UCSD-AML1 (cell line): ENCODE measurements at regions not wholly inside any gene's neighbourhood (a gene's known extent, or its start where the extent isn't known, plus 50 kb on each side); places are given as distances from the start of the nearest gene placed in this dataset.

Source experiments
- DNase-seq: peaks from one replicate; lab custom pipeline; 2025; ENCODE audit not compliant: unreplicated experiment; lab: John Stamatoyannopoulos, UW

- no peak for DNase-seq
Measured at GRCh38 chr3:23663661-23664186, 142.0 kb upstream of the UBE2E1 start.

GRCh38 chr3:23664459-23664858 lies 141.3 kb upstream of the UBE2E1 start:
- DNase-seq: no peak

- DNase-seq: no peak
Measured at GRCh38 chr3:23665741-23666140, 140.0 kb upstream of the UBE2E1 start.

- DNase-seq: no peak
Measured at GRCh38 chr3:23666818-23667217, 138.9 kb upstream of the UBE2E1 start.

DNA sequence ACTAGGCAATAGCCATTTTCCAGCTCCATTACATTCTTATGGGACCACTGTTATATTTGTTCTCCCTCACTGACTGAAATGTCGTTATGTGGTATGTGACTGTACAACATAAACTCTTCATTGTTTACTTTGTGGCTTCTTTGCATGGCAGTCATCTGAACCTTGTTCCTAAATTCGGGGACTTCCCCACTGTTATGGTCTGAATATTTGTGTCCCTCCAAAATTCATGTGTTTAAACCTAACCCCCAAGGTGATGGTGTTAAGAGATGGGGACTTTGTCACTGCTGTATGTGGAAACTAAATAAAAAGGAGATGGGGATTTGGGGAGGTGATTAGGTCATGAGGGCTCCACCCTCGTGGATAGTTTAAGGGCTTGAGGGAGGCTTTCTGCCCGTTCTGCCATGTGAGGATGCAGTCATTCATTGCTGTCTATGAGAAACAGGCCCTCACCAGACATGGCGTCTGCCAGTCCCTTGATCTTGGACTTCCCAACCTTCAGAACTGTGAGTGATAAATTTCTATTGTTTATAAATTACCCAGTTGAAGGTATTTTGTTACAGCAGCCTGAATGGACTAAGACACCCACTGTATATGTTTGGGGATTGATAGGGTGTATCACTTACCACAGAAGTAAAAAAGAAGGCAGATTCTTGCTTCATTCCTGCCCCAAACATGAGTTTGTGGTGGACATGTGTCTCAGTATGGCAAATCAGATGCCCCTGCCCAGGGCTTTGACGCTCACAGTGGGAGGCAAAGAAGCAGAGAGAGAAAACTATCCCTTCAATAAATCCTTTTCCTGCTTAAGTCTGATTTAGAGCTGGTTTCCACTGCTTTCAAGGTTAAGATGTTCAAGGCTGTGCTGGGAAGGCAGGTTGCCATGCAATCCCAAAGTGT lies 138.0 kb upstream of the UBE2E1 start:
- no peak for DNase-seq

GRCh38 chr3:23668430-23668904 lies 137.3 kb upstream of the UBE2E1 start:
- no peak for DNase-seq

GRCh38 chr3:23669541-23670255 lies 136.1 kb upstream of the UBE2E1 start:
- no peak for DNase-seq

DNA sequence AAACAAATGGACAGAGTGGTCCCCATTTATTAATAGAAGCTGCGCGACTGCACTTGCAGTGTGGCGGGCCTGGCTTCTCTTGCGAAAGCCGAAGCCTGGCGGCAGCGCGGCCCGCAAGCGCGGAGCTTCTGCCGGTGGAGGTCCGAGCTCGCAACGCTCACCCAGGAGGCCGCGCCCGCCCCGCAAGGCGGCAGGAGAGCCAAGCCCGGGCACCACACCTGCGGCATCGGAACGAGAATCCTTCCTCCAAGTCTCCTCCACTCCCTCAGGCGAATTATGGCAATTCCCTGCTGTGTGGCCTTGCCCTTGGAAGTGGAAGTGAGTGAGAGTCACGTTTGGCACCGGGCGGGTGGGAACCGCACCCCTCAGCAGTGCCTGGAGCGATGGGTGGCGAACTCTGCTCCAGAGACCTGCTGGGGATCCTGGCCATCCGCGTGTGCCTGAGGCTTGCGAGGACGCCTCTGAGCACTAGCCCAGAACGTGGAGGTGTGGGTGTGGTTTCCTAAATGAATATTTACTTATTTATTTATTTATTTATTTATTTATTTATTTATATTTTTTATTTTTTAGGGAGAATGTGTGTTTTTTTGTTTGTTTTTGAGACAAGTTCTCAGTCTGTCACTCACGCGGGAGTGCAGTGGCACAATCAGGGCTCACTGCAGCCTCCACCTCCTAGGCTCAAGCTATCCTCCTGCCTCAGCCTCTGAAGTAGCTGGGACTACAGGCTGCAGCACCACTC lies 133.7 kb upstream of the UBE2E1 start:
- no peak for DNase-seq

GRCh38 chr3:23672628-23673027 lies 133.1 kb upstream of the UBE2E1 start:
- DNase-seq: no peak

DNA sequence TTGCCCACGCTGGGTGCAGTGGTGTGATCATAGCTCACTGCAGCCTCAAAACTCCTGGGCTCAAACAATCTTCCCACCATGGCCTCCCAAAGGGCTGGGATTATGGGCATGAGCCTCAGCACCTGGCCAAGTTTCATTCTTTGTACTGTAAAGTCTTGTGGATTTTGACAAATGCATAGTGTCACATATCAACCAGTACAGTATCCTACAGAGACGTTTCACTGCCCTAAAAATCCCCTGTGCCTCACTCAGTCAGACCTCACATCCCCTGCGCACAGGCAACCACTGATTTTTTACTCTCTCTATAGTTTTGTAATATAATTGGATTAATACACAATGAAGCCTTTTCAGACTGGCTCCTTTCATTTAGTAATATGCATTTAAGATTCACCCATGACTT lies 130.7 kb upstream of the UBE2E1 start:
- DNase-seq: no peak

GRCh38 chr3:23676093-23676492 lies 129.7 kb upstream of the UBE2E1 start:
- DNase-seq: no peak

DNA sequence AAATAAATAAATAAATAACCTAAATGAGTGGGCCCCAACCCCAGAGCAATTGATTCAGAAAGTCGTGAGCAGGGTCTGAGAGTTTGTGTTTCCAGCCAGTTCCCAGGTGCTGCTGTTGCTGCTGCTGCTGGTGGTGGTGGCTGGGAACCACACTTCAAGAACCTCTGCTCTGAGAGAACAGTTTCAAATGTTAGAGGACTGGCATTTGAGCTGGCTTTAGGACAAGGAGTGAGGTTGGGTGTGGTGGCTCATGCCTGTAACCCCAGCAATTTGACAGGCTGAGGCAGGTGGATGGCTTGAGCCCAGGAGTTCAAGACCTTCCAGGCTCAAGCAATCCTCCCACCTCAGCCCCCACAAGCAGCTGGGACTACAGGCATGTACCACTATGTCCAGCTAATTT lies 123.1 kb upstream of the UBE2E1 start:
- DNase-seq: no peak

- DNase-seq: no peak
Measured at GRCh38 chr3:23685541-23686258, 120.1 kb upstream of the UBE2E1 start.

DNA sequence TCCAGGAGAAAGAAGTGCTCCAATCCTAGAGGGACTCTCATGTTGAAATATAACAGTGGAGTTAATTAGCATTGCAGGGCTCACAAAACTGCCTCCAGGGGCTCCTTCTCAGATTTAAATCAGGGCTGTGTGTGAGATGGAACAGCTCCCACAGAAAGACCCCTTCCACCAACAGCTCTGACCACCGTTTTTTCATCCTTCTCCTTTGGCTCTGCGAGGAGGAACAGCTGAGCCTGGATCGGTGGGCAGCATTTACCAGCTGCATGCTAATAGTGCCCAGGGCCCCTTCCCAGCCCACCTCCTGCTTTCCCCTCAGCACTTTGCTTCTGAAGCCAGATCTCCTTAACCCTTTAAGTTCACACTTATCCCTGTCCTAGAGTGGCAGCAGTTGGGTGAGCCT lies 119.2 kb upstream of the UBE2E1 start:
- DNase-seq: no peak

DNA sequence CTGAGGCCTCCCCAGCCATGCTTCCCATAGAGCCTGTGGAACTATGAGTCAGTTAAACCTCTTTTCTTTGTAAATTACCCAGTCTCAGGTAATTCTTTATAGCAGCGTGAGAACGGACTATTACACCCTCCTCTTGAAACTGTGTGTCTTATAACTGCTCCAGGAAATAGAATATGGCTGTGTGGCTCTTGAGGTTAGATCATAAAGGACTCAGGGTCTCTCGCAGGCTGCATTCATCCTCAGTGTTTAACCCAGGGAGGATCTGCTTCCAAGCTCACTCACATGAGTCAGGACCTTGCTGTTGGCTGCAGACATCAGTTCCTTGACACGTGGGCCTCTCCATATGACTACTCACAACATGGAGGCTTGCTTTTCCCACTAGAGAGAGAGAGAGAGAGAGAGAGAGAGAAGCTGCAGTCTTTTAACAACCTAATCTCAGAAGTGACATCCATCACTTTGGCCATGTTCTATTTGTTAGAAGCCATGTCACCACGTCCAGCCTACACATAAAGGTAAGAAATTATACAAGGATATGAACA lies 114.3 kb upstream of the UBE2E1 start:
- DNase-seq: no peak

DNA sequence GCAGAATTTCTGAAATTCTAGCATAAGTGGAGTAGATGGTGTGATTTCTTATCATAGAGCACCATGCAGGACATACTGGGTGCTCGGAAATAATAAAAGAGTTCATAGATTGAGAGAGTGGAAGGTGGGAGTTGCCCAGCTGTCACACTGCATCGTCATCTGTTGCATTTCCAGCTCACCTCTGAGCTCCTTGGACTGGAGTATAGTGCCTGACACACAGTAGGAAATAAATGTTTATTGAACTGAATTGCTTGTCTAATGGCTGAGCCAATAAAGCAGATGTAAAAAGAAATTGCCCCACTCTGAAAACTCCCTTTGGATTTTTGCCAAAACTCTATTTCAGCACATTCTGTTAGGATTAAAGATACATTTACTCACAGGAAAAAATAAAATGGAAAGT lies 108.9 kb upstream of the UBE2E1 start:
- DNase-seq: no peak

- no peak for DNase-seq
Measured at GRCh38 chr3:23697416-23697815, 108.3 kb upstream of the UBE2E1 start.

GRCh38 chr3:23698652-23699313 lies 107.0 kb upstream of the UBE2E1 start:
- no peak for DNase-seq

DNA sequence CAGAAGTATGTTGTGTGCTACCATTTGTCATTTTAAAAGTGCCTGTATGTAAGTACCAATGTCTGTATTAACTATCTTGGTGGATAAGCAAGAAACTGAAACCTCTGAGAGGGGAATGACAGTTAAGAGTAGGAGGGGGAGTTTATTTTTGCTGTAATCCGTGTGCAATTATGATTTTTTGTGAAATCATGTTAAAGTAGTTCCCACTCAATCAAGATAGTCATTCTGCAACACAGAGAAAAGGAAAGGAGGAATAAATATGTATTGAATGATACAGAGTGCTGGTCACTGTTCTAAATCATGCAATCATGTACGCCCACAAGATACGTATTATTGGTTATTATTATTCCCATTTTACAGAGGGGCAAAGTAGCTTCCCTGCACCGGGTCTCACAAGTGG lies 105.1 kb upstream of the UBE2E1 start:
- no peak for DNase-seq
